Vagina (tissue), 2 donors: ENCODE measurements at regions not wholly inside any gene's neighbourhood (a gene's known extent, or its start where the extent isn't known, plus 50 kb on each side); places are given as distances from the start of the nearest gene placed in this dataset.

ENCODE experiments used
- CTCF ChIP-seq, 3 experiments: fragments of 450-650 bp in 2 of 3; fragments of 200-600 bp in 1 of 3; sonication (generic) in 1 of 3; IDR thresholded peaks; one replicate each; pipeline ENCODE4 v1.5.1; 2017 to 2019; ENCODE audit warnings: antibody characterized with exemption in 3 of 3, mild to moderate bottlenecking in 2 of 3, moderate library complexity in 2 of 3
- POLR2A ChIP-seq, 2 donors: fragments of 450-650 bp; IDR thresholded peaks; one replicate each; pipeline ENCODE4 v1.6.1; 2017; ENCODE audit warnings: antibody characterized with exemption in 2 of 2, mild to moderate bottlenecking in 2 of 2, moderate library complexity in 2 of 2

- TF ChIP-seq POLR2A (IDR thresholded peaks at IDR 0.05) (no peak), CTCF (IDR thresholded peaks at IDR 0.05) (no peak)
Measured at GRCh38 chr7:131221061-131221460, 106.6 kb upstream of the MKLN1 start.
